HCT116 (cell line): ENCODE measurements at regions not wholly inside any gene's neighbourhood (a gene's known extent, or its start where the extent isn't known, plus 50 kb on each side); places are given as distances from the start of the nearest gene placed in this dataset.

ENCODE experiments used
- ATAC-seq: fragments of 200-7000 bp; cut with Tn5 transposase; 2 replicates; pipeline ENCODE4 v1.9.1; 2020; ENCODE audit warnings: mild to moderate bottlenecking, moderate library complexity
- BruUV-seq: library from RNA; stranded (reverse); fragments of 400-500 nt; replicated peaks from 2 replicates; lab custom pipeline; 2021; lab: Mats Ljungman, UMichigan
- CTCF ChIA-PET: fragments of 300-600 bp; sonication (Branson Sonifier 250); formaldehyde crosslinking; loops from one replicate; lab custom pipeline; 2021; ENCODE audit warnings: antibody characterized with exemption; lab: Charles Lee
- POLR2A ChIA-PET: fragments of 300-600, 350-600 bp; sonication (Branson Sonifier 250); formaldehyde crosslinking; loops from one replicate; lab custom pipeline; 2021; ENCODE audit warnings: antibody characterized with exemption; lab: Charles Lee
- RAD21 ChIA-PET, 2 experiments: fragments of 300-600 bp; sonication (Branson Sonifier 250); formaldehyde crosslinking; loops; one replicate each; lab custom pipeline; 2023; ENCODE audit warnings: low total read pairs in 2 of 2; ENCODE audit not compliant: uncharacterized antibody in 2 of 2, unreplicated experiment in 2 of 2, low non-redundant PET in 1 of 2; lab: Charles Lee
- DNase-seq: peaks from one replicate; pipeline ENCODE4 v3.0.0-alpha.2; 2010; ENCODE audit warnings: low read depth, low spot score
- H2AFZ ChIP-seq: fragments of 200-600 bp; shearing (Covaris generic), sonication (generic); 2 replicates; pipeline ENCODE4 v1.6.1; 2017; ENCODE audit warnings: low read depth, mixed run types, mixed read lengths, antibody characterized with exemption, low read length; ENCODE audit not compliant: poor library complexity, severe bottlenecking
- H3K27ac ChIP-seq: 2 replicates; pipeline ENCODE4 v1.5.1; 2012; ENCODE audit warnings: low read depth, low read length
- H3K27me3 ChIP-seq: fragments of 200-600 bp; sonication (generic); 2 replicates; pipeline ENCODE4 v1.6.1; 2016; ENCODE audit warnings: mixed run types, low read length, mixed read lengths; ENCODE audit not compliant: insufficient read depth
- H3K36me3 ChIP-seq, 2 experiments: fragments of 200-500 bp in 1 of 2; fragments of 200-600 bp in 1 of 2; sonication (Bioruptor generic) in 1 of 2; sonication (generic) in 1 of 2; 2 replicates each; pipeline versions ENCODE4 v1.5.1 to v1.6.1; 2014 to 2016; ENCODE audit warnings: low read length in 2 of 2, inconsistent platforms in 1 of 2, mixed read lengths in 1 of 2, mixed run types in 1 of 2; ENCODE audit not compliant: insufficient read depth in 2 of 2, control insufficient read depth in 1 of 2
- H3K4me1 ChIP-seq, 2 experiments: fragments of 200-600 bp in 1 of 2; sonication (generic) in 1 of 2; 2 replicates each; pipeline versions ENCODE4 v1.5.1 to v1.6.1; 2012 to 2017; ENCODE audit warnings: low read length in 2 of 2, inconsistent platforms in 1 of 2, mild to moderate bottlenecking in 1 of 2, mixed read lengths in 1 of 2, mixed run types in 1 of 2, moderate library complexity in 1 of 2; ENCODE audit not compliant: insufficient read depth in 2 of 2, control insufficient read depth in 1 of 2
- H3K4me2 ChIP-seq: fragments of 200-600 bp; sonication (generic); 2 replicates; pipeline ENCODE4 v1.6.1; 2017; ENCODE audit warnings: mixed run types, low read length, mixed read lengths
- H3K4me3 ChIP-seq, 2 experiments: fragments of 200-600 bp in 1 of 2; sonication (generic) in 1 of 2; replicated peaks in 1 of 2; 2 replicates each; pipeline ENCODE4 v1.5.1; 2011 to 2016; ENCODE audit warnings: low read length in 2 of 2, control low read depth in 1 of 2, low read depth in 1 of 2, mild to moderate bottlenecking in 1 of 2, mixed read lengths in 1 of 2, mixed run types in 1 of 2
- H3K79me2 ChIP-seq: fragments of 200-600 bp; sonication (generic); 2 replicates; pipeline ENCODE4 v1.6.1; 2017; ENCODE audit warnings: mild to moderate bottlenecking, mixed run types, low read length, moderate library complexity, mixed read lengths; ENCODE audit not compliant: insufficient read depth
- H3K9ac ChIP-seq: fragments of 200-600 bp; sonication (generic); 2 replicates; pipeline ENCODE4 v1.6.1; 2016; ENCODE audit warnings: low read length, mixed read lengths
- H3K9me2 ChIP-seq: fragments of 200-600 bp; sonication (generic), shearing (Covaris generic); 2 replicates; pipeline ENCODE4 v1.6.1; 2017; ENCODE audit warnings: mixed run types, mild to moderate bottlenecking, moderate library complexity; ENCODE audit not compliant: insufficient read depth
- H3K9me3 ChIP-seq, 2 experiments: fragments of 200-500 bp in 1 of 2; fragments of 200-600 bp in 1 of 2; sonication (Bioruptor generic) in 1 of 2; sonication (generic) in 1 of 2; 2 replicates each; pipeline ENCODE4 v1.6.1; 2014 to 2017; ENCODE audit warnings: low read length in 2 of 2, mixed read lengths in 2 of 2, inconsistent platforms in 1 of 2, low read depth in 1 of 2, mild to moderate bottlenecking in 1 of 2, mixed run types in 1 of 2, moderate library complexity in 1 of 2; ENCODE audit not compliant: control insufficient read depth in 1 of 2, insufficient read depth in 1 of 2
- H4K20me1 ChIP-seq: fragments of 200-600 bp; sonication (generic), shearing (Covaris generic); 2 replicates; pipeline ENCODE4 v1.6.1; 2017; ENCODE audit warnings: mixed run types, mild to moderate bottlenecking, moderate library complexity; ENCODE audit not compliant: insufficient read depth
- ATF3 ChIP-seq: IDR thresholded peaks from 2 replicates; pipeline ENCODE4 v1.6.1; 2012
- CBX3 ChIP-seq: IDR thresholded peaks from 2 replicates; pipeline ENCODE4 v1.6.1; 2012; ENCODE audit warnings: low read depth
- CEBPB ChIP-seq: IDR thresholded peaks from 2 replicates; pipeline ENCODE4 v1.6.1; 2012; ENCODE audit warnings: low read depth
- CTCF ChIP-seq, 3 experiments: fragments of 200-600 bp in 1 of 3; sonication (generic) in 1 of 3; IDR thresholded peaks in 2 of 3; conservative IDR thresholded peaks in 1 of 3; 2 replicates each; pipeline ENCODE4 v1.5.1; 2012 to 2017; ENCODE audit warnings: low read depth in 2 of 3, low read length in 2 of 3, antibody characterized with exemption in 1 of 3, borderline replicate concordance in 1 of 3, control low read depth in 1 of 3, mild to moderate bottlenecking in 1 of 3, mixed read lengths in 1 of 3, mixed run types in 1 of 3, moderate library complexity in 1 of 3; ENCODE audit not compliant: insufficient read depth in 1 of 3
- EGR1 ChIP-seq: IDR thresholded peaks from 2 replicates; pipeline ENCODE4 v1.6.1; 2012; ENCODE audit warnings: low read depth
- ELF1 ChIP-seq: IDR thresholded peaks from 2 replicates; pipeline ENCODE4 v1.6.1; 2012; ENCODE audit warnings: low read depth, borderline replicate concordance
- EZH2phosphoT487 ChIP-seq: fragments of 200-600 bp; IDR thresholded peaks from 2 replicates; pipeline ENCODE4 v1.6.1; 2018; ENCODE audit warnings: antibody characterized with exemption, borderline replicate concordance
- MAX ChIP-seq: IDR thresholded peaks from 2 replicates; pipeline ENCODE4 v1.6.1; 2012
- POLR2A ChIP-seq: IDR thresholded peaks from 2 replicates; pipeline ENCODE4 v1.7.0; 2011; ENCODE audit warnings: borderline replicate concordance; ENCODE audit not compliant: insufficient read depth, insufficient read length; ENCODE audit errors: extremely low read depth
- SP1 ChIP-seq: IDR thresholded peaks from 2 replicates; pipeline ENCODE4 v1.6.1; 2012; ENCODE audit warnings: low read depth
- SRF ChIP-seq: IDR thresholded peaks from 2 replicates; pipeline ENCODE4 v1.6.1; 2012; ENCODE audit warnings: low read depth
- YY1 ChIP-seq: IDR thresholded peaks from 2 replicates; pipeline ENCODE4 v1.6.1; 2011; ENCODE audit warnings: low read length, low read depth, moderate library complexity, mild to moderate bottlenecking; ENCODE audit not compliant: insufficient replicate concordance; ENCODE audit errors: extremely low read depth
- ZFX ChIP-seq: fragments of 450-650 bp; IDR thresholded peaks from 2 replicates; pipeline ENCODE4 v1.6.1; 2017
- intact Hi-C: fragments of 100-400 bp; cut with micrococcal nuclease; formaldehyde crosslinking; loops from 2 replicates; pipeline ENCODE4 v1.10.0; 2022
- TF ChIP-seq, protein P1 (sequence below): IDR thresholded peaks from 2 replicates; pipeline ENCODE4 v1.6.1; 2012; ENCODE audit warnings: low read depth
- TF ChIP-seq, protein P2 (sequence below): IDR thresholded peaks from 2 replicates; pipeline ENCODE4 v1.6.1; 2011; ENCODE audit warnings: mild to moderate bottlenecking, low read length, moderate library complexity; ENCODE audit not compliant: insufficient replicate concordance; ENCODE audit errors: extremely low read depth

- TF ChIP-seq, protein P1, sequence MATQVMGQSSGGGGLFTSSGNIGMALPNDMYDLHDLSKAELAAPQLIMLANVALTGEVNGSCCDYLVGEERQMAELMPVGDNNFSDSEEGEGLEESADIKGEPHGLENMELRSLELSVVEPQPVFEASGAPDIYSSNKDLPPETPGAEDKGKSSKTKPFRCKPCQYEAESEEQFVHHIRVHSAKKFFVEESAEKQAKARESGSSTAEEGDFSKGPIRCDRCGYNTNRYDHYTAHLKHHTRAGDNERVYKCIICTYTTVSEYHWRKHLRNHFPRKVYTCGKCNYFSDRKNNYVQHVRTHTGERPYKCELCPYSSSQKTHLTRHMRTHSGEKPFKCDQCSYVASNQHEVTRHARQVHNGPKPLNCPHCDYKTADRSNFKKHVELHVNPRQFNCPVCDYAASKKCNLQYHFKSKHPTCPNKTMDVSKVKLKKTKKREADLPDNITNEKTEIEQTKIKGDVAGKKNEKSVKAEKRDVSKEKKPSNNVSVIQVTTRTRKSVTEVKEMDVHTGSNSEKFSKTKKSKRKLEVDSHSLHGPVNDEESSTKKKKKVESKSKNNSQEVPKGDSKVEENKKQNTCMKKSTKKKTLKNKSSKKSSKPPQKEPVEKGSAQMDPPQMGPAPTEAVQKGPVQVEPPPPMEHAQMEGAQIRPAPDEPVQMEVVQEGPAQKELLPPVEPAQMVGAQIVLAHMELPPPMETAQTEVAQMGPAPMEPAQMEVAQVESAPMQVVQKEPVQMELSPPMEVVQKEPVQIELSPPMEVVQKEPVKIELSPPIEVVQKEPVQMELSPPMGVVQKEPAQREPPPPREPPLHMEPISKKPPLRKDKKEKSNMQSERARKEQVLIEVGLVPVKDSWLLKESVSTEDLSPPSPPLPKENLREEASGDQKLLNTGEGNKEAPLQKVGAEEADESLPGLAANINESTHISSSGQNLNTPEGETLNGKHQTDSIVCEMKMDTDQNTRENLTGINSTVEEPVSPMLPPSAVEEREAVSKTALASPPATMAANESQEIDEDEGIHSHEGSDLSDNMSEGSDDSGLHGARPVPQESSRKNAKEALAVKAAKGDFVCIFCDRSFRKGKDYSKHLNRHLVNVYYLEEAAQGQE = no peak
These were observed 692.6 kb upstream of the COBL start (continued) for GRCh38 chr7:52009181-52009580.

DNA sequence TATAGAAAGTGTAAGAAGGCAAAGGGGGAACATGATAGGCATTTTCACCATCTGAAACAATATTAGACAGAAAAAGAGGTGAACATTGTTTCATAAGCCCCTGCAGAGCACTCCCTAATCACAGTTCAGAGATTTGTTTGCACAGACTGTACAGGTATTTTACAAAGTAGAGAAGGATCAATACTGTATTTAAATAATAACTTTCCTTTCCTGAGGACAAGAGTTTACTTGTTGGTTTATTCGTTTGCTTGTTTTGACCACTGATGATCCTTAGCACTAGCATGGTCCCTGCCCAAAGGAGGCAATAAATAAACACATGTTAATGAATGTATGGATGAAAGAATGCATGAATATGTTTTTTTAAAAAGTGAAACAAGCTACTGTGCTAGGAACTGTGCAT is 690.1 kb upstream of the COBL start:
- H3K9me3 ChIP-seq = peaks cover 0 to 10% of the 10 kb centered on the region in 2 experiments; a peak in 2 of 4 replicates

More for the DNA sequence above, 690.1 kb upstream of the COBL start:
- Histone ChIP-seq H3K9ac (no peak overlapping the region), H3K27me3 (no peaks in the 10 kb centered on the region), H3K9me2 (no peaks in the 10 kb centered on the region), H3K79me2 (no peaks in the 10 kb centered on the region), H3K4me2 (no peak overlapping the region), H3K36me3 (no peaks in the 10 kb centered on the region), H2AFZ (no peak overlapping the region), H3K27ac (no peak overlapping the region), H3K4me1 (no peaks in the 10 kb centered on the region), H4K20me1 (no peaks in the 10 kb centered on the region), H3K4me3 (no peak overlapping the region)
- intact Hi-C loops = no loop called here
- POLR2A ChIA-PET = no interaction called here
- no peak for ATAC-seq
- RAD21 ChIA-PET = no interaction called here
- DNase-seq = no peak
- TF ChIP-seq, protein P2, sequence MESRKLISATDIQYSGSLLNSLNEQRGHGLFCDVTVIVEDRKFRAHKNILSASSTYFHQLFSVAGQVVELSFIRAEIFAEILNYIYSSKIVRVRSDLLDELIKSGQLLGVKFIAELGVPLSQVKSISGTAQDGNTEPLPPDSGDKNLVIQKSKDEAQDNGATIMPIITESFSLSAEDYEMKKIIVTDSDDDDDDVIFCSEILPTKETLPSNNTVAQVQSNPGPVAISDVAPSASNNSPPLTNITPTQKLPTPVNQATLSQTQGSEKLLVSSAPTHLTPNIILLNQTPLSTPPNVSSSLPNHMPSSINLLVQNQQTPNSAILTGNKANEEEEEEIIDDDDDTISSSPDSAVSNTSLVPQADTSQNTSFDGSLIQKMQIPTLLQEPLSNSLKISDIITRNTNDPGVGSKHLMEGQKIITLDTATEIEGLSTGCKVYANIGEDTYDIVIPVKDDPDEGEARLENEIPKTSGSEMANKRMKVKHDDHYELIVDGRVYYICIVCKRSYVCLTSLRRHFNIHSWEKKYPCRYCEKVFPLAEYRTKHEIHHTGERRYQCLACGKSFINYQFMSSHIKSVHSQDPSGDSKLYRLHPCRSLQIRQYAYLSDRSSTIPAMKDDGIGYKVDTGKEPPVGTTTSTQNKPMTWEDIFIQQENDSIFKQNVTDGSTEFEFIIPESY = no peak
- TF ChIP-seq ATF3 (no peak), ELF1 (no peak), EZH2phosphoT487 (no peak), POLR2A (no peak), CTCF (IDR thresholded peaks at IDR 0.05 in 2 of 3, conservative IDR thresholded peaks at IDR 0.05 in 1 of 3; ENCODE audit: borderline replicate concordance in 1 of 3, insufficient read depth in 1 of 3, low read depth in 2 of 3, low read length in 2 of 3) (no peak), CBX3 (no peak), SRF (no peak), SP1 (no peak), MAX (no peak), CEBPB (no peak), ZFX (no peak), EGR1 (no peak), YY1 (no peak)
- no TSS peak for BruUV-seq
- CTCF ChIA-PET = no interaction called here
